Hindlimb muscle (tissue), 1 donor: ENCODE measurements at regions not wholly inside any gene's neighbourhood (a gene's known extent, or its start where the extent isn't known, plus 50 kb on each side); places are given as distances from the start of the nearest gene placed in this dataset.

Experiments
- DNase-seq: peaks from one replicate; pipeline ENCODE4 v3.0.0-alpha.2; 2013

GRCh38 chr7:1378610-1379601, 80.4 kb downstream of the MICALL2 start:
- DNase-seq = no peak

GRCh38 chr7:1380231-1380815, 78.9 kb downstream of the MICALL2 start:
- DNase-seq = no peak

GRCh38 chr7:1380821-1381580, 78.3 kb downstream of the MICALL2 start:
- no peak for DNase-seq

- no peak for DNase-seq
Measured at GRCh38 chr7:1382553-1383397, 76.5 kb downstream of the MICALL2 start.

- DNase-seq = no peak
Measured at GRCh38 chr7:1383398-1384112, 75.7 kb downstream of the MICALL2 start.

GRCh38 chr7:1384113-1384415, 75.2 kb downstream of the MICALL2 start:
- DNase-seq = no peak
